Activated CD8-positive, alpha-beta T cell treated with anti-CD3 and anti-CD28 coated beads for 36 hours (primary cell): ENCODE measurements at regions not wholly inside any gene's neighbourhood (a gene's known extent, or its start where the extent isn't known, plus 50 kb on each side); places are given as distances from the start of the nearest gene placed in this dataset.

Source experiments
- ATAC-seq: fragments of 200-7000 bp; cut with Tn5 transposase; one replicate; pipeline ENCODE4 v1.10.0; 2021; ENCODE audit warnings: mild to moderate bottlenecking, moderate library complexity
- CTCF ChIA-PET: fragments of 350-600 bp; sonication (Branson Sonifier 250); formaldehyde crosslinking; loops from one replicate; lab custom pipeline; 2021; ENCODE audit warnings: antibody characterized with exemption; lab: Charles Lee
- POLR2A ChIA-PET: fragments of 350-600 bp; sonication (Branson Sonifier 250); formaldehyde crosslinking; loops from one replicate; lab custom pipeline; 2021; ENCODE audit warnings: antibody characterized with exemption; lab: Charles Lee
- DNase-seq: peaks from one replicate; pipeline ENCODE4 v3.0.0-alpha.2; 2020
- H3K27ac Mint-ChIP-seq: one replicate; pipeline ENCODE4 v1.8.0; 2021; ENCODE audit warnings: mild to moderate bottlenecking, mixed read lengths
- H3K27me3 Mint-ChIP-seq: one replicate; pipeline ENCODE4 v1.8.0; 2021; ENCODE audit warnings: mixed read lengths
- H3K36me3 Mint-ChIP-seq: one replicate; pipeline ENCODE4 v1.8.0; 2021; ENCODE audit warnings: low read depth, mixed read lengths
- H3K4me1 Mint-ChIP-seq: one replicate; pipeline ENCODE4 v1.8.0; 2021; ENCODE audit warnings: low read depth, mixed read lengths
- H3K4me3 Mint-ChIP-seq: one replicate; pipeline ENCODE4 v1.8.0; 2021; ENCODE audit warnings: mild to moderate bottlenecking, moderate library complexity, mixed read lengths
- H3K9me3 Mint-ChIP-seq: one replicate; pipeline ENCODE4 v1.8.0; 2021; ENCODE audit warnings: mixed read lengths
- CTCF ChIP-seq: fragments of 200-600 bp; IDR thresholded peaks from one replicate; pipeline ENCODE4 v1.8.0; 2022; ENCODE audit warnings: antibody characterized with exemption, mild to moderate bottlenecking
- intact Hi-C: fragments of 100-400 bp; cut with micrococcal nuclease; formaldehyde crosslinking; loops from one replicate; pipeline ENCODE4 v1.10.0; 2022

- H3K4me1 Mint-ChIP-seq, result peaks cover 44% of the 10 kb centered on the region
- peak overlapping the region; percentile 83 for H3K27ac Mint-ChIP-seq
- intact Hi-C loops, result no loop called here
- ChIA-PET CTCF (interaction anchor here (0.7 to 1.7 kb wide), 3 partner anchors 19 to 33 kb away, joined by 3 to 5 read pairs (median 4); no protein-coding TSS in a partner anchor), POLR2A (interaction anchor here (0.7 kb wide), 1 partner anchor 809 kb away, joined by 3 read pairs; no protein-coding TSS in a partner anchor)
- H3K27me3 Mint-ChIP-seq, result no peaks in the 10 kb centered on the region
- peak; percentile 64 for ATAC-seq
- H3K9me3 Mint-ChIP-seq, result no peaks in the 10 kb centered on the region
- no peak for TF ChIP-seq CTCF
- peak overlapping the region; percentile 62 for H3K4me3 Mint-ChIP-seq
- H3K36me3 Mint-ChIP-seq, result no peaks in the 10 kb centered on the region
- DNase-seq, result peak; percentile 80
Measured at GRCh38 chr4:54940996-54941865, 184.2 kb downstream of the KDR start.

DNA sequence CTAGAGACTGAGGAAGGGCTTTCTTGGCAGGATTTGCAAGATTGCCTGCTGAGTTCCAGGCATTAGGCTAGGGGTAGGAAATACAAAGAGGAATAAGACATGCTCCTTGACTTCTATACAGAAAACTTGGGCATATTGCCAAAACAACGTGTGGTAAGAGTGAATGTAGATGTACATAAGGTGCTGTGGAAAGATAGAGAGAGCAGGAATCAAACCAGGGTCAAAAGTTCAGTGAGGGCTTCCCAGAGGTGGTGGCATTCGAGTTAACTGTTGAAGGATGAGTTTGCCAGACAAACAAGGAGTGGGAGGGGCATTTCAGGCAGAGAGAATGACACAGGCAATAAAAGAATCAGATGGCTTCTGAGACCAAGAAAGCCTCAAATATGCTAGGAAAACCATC lies 187.9 kb downstream of the KDR start:
- Mint-ChIP-seq H3K36me3 (no peaks in the 10 kb centered on the region), H3K4me1 (peaks cover 20% of the 10 kb centered on the region), H3K9me3 (no peaks in the 10 kb centered on the region), H3K4me3 (no peak overlapping the region), H3K27me3 (no peaks in the 10 kb centered on the region), H3K27ac (no peak overlapping the region)
- DNase-seq, result no peak
- ChIA-PET POLR2A (no interaction called here), CTCF (no interaction called here)
- no peak for TF ChIP-seq CTCF
- intact Hi-C loops, result no loop called here
- ATAC-seq, result no peak

DNA sequence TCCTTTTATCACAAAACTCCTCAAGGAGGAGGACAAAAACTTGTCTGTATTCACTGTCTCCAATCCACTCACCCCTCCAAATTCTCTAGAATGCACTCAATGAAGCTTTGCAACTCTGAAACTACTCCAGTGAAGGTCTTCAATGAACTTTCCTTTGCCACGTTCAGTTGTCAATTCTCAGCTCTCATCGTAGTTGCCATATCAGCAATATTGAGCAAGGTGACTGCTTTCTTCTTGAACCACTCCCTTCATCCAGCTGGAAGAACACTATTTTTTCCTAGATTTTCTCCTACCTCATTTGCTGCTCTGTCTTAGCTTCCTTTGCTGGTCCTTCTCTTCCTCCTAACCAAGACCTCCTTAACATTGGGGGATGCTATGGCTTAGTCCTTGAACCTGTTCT lies 191.8 kb downstream of the KDR start:
- ATAC-seq (no peak), DNase-seq (no peak)
- Mint-ChIP-seq H3K4me3 (no peak overlapping the region), H3K4me1 (no peaks in the 10 kb centered on the region), H3K36me3 (no peaks in the 10 kb centered on the region), H3K27ac (no peak overlapping the region), H3K27me3 (no peaks in the 10 kb centered on the region), H3K9me3 (no peaks in the 10 kb centered on the region)
- CTCF ChIA-PET, result no interaction called here
- intact Hi-C loops, result no loop called here
- POLR2A ChIA-PET, result interaction anchor here (0.8 kb wide), 1 partner anchor 9 kb away, joined by 3 read pairs; no protein-coding TSS in a partner anchor
- TF ChIP-seq CTCF, result no peak

- no peak for ATAC-seq
- ChIA-PET POLR2A (interaction anchor here (0.8 kb wide), 1 partner anchor 13 kb away, joined by 3 read pairs; no protein-coding TSS in a partner anchor), CTCF (interaction anchor here (1.0 kb wide), 1 partner anchor 41 kb away, joined by 3 read pairs; no protein-coding TSS in a partner anchor)
- Mint-ChIP-seq H3K4me3 (no peak overlapping the region), H3K4me1 (no peaks in the 10 kb centered on the region), H3K27ac (no peak overlapping the region), H3K27me3 (no peaks in the 10 kb centered on the region), H3K36me3 (no peaks in the 10 kb centered on the region), H3K9me3 (no peaks in the 10 kb centered on the region)
- intact Hi-C loops, result no loop called here
- no peak for TF ChIP-seq CTCF
- DNase-seq, result no peak
Measured at GRCh38 chr4:54930226-54930625, 195.2 kb downstream of the KDR start.

- DNase-seq (no peak), ATAC-seq (no peak)
- Mint-ChIP-seq H3K9me3 (peaks cover 3% of the 10 kb centered on the region), H3K4me1 (no peaks in the 10 kb centered on the region), H3K27me3 (no peaks in the 10 kb centered on the region), H3K27ac (no peak overlapping the region), H3K4me3 (no peak overlapping the region), H3K36me3 (no peaks in the 10 kb centered on the region)
- intact Hi-C loops, result no loop called here
- POLR2A ChIA-PET, result no interaction called here
- no peak for TF ChIP-seq CTCF
- CTCF ChIA-PET, result interaction anchor here (1.2 kb wide), 1 partner anchor 31 kb away, joined by 3 read pairs; no protein-coding TSS in a partner anchor
Measured at GRCh38 chr4:54929459-54929858, 195.9 kb downstream of the KDR start.
